ENCODE measurements at regions not wholly inside any gene's neighbourhood (a gene's known extent, or its start where the extent isn't known, plus 50 kb on each side); places are given as distances from the start of the nearest gene placed in this dataset.

DNA sequence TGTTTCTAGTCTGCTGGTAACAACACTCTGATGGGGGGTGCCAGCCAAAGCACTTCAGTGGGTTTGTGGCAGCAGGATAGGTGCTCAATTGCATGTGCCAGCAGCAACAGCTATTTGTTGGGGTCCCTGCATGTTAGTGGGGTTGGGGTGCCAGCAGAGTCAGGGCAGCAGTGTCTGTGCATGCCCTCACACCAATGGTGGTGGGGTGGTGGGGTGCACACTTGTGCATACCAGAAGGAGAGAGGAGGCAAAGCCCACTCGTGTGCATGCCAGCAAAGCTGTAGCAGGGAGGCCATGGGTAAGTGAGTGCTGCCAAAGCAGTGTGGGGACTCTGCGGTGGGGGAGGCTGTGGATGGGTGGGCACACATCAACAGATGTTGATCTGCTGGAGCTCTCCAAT, 232.2 kb downstream of the GABRG2 start:
- no peak for DNase-seq (ENCODE audit: low read depth)
- TF ChIP-seq, protein P1, sequence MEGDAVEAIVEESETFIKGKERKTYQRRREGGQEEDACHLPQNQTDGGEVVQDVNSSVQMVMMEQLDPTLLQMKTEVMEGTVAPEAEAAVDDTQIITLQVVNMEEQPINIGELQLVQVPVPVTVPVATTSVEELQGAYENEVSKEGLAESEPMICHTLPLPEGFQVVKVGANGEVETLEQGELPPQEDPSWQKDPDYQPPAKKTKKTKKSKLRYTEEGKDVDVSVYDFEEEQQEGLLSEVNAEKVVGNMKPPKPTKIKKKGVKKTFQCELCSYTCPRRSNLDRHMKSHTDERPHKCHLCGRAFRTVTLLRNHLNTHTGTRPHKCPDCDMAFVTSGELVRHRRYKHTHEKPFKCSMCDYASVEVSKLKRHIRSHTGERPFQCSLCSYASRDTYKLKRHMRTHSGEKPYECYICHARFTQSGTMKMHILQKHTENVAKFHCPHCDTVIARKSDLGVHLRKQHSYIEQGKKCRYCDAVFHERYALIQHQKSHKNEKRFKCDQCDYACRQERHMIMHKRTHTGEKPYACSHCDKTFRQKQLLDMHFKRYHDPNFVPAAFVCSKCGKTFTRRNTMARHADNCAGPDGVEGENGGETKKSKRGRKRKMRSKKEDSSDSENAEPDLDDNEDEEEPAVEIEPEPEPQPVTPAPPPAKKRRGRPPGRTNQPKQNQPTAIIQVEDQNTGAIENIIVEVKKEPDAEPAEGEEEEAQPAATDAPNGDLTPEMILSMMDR (IDR thresholded peaks at IDR 0.05; ENCODE audit: control insufficient read depth, insufficient read depth, low read depth, low read length, missing control alignments): no peak
- H3K4me3 ChIP-seq (ENCODE audit: control insufficient read depth, low read depth, low read length): no peak overlapping the region

DNA sequence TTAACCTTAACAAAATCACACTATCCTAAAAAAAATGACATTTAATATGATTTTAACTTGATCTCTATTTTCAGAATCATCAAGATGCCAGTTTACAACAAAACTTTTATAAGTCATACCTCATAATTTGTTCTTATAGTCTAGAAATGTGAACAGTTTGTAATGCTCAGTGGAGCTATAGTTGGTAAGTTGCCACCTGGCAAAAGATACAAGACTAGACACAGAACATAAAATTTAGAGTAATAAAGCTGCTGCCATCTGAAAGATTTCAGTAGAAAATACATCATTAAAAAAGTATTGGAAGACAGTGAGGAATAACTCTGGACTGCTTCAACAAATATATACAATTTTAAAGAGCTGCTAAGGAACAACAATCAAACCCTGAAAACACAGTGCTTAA, 233.8 kb downstream of the GABRG2 start:
- TF ChIP-seq, protein P1 (IDR thresholded peaks at IDR 0.05; ENCODE audit: control insufficient read depth, insufficient read depth, low read depth, low read length, missing control alignments): no peak
- H3K4me3 ChIP-seq (ENCODE audit: control insufficient read depth, low read depth, low read length): no peak overlapping the region
- no peak for DNase-seq (ENCODE audit: low read depth)

DNA sequence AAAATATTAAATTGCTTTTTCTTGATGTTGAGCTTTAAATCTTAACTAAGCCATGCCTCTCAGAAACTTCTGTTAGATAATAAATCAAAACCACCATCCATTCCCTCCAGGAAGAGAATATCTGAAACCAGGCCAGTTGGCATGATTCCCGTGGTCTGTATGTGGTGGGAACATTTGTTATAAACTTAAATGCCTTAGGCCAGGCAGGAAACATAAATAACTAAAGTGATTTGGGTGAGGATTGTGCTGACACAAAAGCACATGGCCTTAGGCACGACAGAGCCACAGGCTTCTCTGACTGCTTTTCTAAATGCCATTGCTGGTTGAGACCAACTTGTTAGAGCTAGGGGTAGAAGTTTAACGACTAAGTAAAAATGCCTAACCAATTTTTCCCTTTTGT, 255.9 kb downstream of the GABRG2 start:
- no peak for DNase-seq (ENCODE audit: low read depth)
- TF ChIP-seq, protein P1 (IDR thresholded peaks at IDR 0.05; ENCODE audit: control insufficient read depth, insufficient read depth, low read depth, low read length, missing control alignments): no peak
- H3K4me3 ChIP-seq (ENCODE audit: control insufficient read depth, low read depth, low read length): no peak overlapping the region

DNA sequence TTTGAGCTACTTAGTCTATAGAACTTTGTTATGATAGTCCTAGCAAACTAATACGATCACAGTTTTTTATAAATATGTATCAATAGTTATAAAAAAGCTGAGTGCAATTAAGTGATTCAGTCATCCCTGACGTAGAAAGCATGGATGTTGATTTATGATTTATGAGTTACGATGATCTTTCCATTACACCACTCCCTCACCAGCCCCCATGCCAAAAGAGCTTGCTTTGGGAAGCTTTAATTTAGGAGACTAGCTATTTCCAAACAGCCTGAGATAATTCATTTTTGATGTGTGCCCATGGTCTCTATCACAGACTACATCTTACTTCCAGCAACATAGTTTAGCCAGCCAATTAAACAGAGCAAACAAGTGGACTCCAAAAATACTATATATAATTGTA, 256.8 kb downstream of the GABRG2 start:
- no peak for DNase-seq (ENCODE audit: low read depth)

DNA sequence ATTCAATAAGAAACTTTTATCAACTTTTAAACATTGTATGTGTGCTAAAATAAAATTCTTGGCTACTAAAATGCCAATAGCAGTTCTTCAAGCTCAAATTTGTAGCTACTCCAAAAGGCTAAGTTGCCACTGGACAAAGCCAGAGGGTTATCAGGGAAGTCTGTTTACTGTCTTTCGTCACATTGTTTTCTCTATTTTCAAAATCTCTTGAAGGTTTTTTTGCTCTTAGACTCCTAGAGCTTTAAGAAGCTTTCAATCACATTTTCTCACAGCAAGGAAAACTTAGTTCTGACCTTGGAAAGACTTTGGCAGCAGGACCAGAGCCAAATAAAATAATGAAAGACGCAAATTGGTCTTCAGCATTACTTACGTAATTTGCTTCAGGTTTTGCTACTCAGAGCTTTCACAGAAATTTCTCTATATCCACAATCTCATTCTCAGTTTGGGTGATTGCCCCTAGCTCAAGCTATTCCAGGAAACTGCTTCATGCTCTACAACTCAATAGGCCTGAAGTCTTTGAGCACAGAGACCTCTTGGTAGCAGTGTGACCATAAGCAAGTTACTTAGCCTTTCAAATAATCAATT, 257.7 kb downstream of the GABRG2 start:
- no peak for DNase-seq (ENCODE audit: low read depth)
- H3K4me3 ChIP-seq (ENCODE audit: control insufficient read depth, low read depth, low read length): no peak overlapping the region
- TF ChIP-seq, protein P1 (IDR thresholded peaks at IDR 0.05; ENCODE audit: control insufficient read depth, insufficient read depth, low read depth, low read length, missing control alignments): no peak

More for the DNA sequence above, 256.8 kb downstream of the GABRG2 start:
- no peak overlapping the region for H3K4me3 ChIP-seq (ENCODE audit: control insufficient read depth, low read depth, low read length)
- TF ChIP-seq, protein P1 (IDR thresholded peaks at IDR 0.05; ENCODE audit: control insufficient read depth, insufficient read depth, low read depth, low read length, missing control alignments): no peak

DNA sequence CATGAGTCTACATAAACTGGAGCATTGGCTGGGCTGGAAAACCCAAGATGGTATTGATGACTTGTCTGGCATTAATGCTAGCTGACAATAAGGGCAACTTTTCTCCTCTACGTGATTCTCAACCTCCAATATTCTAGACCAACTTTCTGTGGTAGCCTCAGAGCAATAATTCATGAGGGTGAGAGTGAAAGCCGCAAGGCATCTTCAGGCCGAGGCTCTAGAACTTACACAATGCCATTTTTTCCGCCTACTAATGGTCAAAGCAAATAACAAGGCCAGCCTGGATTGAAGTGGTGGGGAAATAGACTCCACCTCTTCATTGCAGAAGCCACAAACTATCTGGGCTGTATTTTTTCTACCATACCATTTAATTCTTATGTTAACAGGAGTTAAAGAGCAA, 267.4 kb downstream of the GABRG2 start:
- TF ChIP-seq, protein P1 (IDR thresholded peaks at IDR 0.05; ENCODE audit: control insufficient read depth, insufficient read depth, low read depth, low read length, missing control alignments): no peak
- DNase-seq (ENCODE audit: low read depth): no peak
- no peak overlapping the region for H3K4me3 ChIP-seq (ENCODE audit: control insufficient read depth, low read depth, low read length)

Data from AG09309 (cell line).